A549 (cell line): ENCODE measurements at regions not wholly inside any gene's neighbourhood (a gene's known extent, or its start where the extent isn't known, plus 50 kb on each side); places are given as distances from the start of the nearest gene placed in this dataset.

ENCODE experiments used
- ATAC-seq, 2 experiments: fragments of 200-7000 bp in 1 of 2; fragments of >200 bp in 1 of 2; cut with Nextera tagmentation in 1 of 2; cut with Tn5 transposase in 1 of 2; 3 replicates each; pipeline versions ENCODE4 v1.8.0 to v1.9.1; 2018 to 2020; ENCODE audit warnings: mild to moderate bottlenecking in 1 of 2, moderate library complexity in 1 of 2
- CTCF ChIA-PET: fragments of 300-600 bp; sonication (Branson Sonifier 250); formaldehyde crosslinking; extraction: SDS; loops from one replicate; lab custom pipeline; 2021; ENCODE audit warnings: antibody characterized with exemption, inconsistent platforms; lab: Yijun Ruan, JAX
- POLR2A ChIA-PET: fragments of 350-600 bp; formaldehyde crosslinking; extraction: SDS; loops from one replicate; lab custom pipeline; 2021; ENCODE audit warnings: antibody characterized with exemption, inconsistent platforms; lab: Yijun Ruan, JAX
- DNase-seq, 2 experiments: peaks; one replicate each; pipeline versions ENCODE4 v3.0.0 to v3.0.0-alpha.2; 2011 to 2016; ENCODE audit warnings: low read depth in 1 of 2, low spot score in 1 of 2
- FAIRE-seq: peaks from 2 replicates; lab custom pipeline; 2011; peaks lifted over from hg19 to GRCh38; lab: Jason Lieb, UNC
- H3K27ac ChIP-seq, 2 experiments: fragments of >200 bp; sonication (Bioruptor Twin); formaldehyde crosslinking; 3 replicates each; pipeline ENCODE4 v1.5.1; 2016 to 2017
- H3K4me1 ChIP-seq: fragments of >200 bp; sonication (Bioruptor Twin); formaldehyde crosslinking; 3 replicates; pipeline ENCODE4 v1.6.1; 2016
- H3K4me2 ChIP-seq: fragments of >200 bp; sonication (Bioruptor Twin); formaldehyde crosslinking; 3 replicates; pipeline ENCODE4 v1.6.1; 2016
- H3K4me3 ChIP-seq: fragments of >200 bp; sonication (Bioruptor Twin); formaldehyde crosslinking; 3 replicates; pipeline ENCODE4 v1.5.1; 2016
- H3K9me3 ChIP-seq: fragments of >200 bp; sonication (Bioruptor Twin); formaldehyde crosslinking; 3 replicates; pipeline ENCODE4 v1.6.1; 2016
- CBX8 ChIP-seq: fragments of 200-600 bp; sonication (generic); IDR thresholded peaks from 2 replicates; pipeline ENCODE4 v1.6.1; 2016
- CEBPB ChIP-seq, 2 experiments: fragments of >200 bp in 1 of 2; sonication (Bioruptor Twin) in 1 of 2; formaldehyde crosslinking in 1 of 2; IDR thresholded peaks; 2 replicates each; pipeline ENCODE4 v1.6.1; 2012 to 2016
- ELK1 ChIP-seq: fragments of 150-350 bp; IDR thresholded peaks from 2 replicates; pipeline ENCODE4 v1.6.1; 2014; ENCODE audit warnings: low read depth, mild to moderate bottlenecking, low read length
- ESRRA ChIP-seq: fragments of 150-350 bp; IDR thresholded peaks from 2 replicates; pipeline ENCODE4 v1.6.1; 2014; ENCODE audit warnings: mild to moderate bottlenecking, low read length, borderline replicate concordance
- GATA3 ChIP-seq: IDR thresholded peaks from 2 replicates; pipeline ENCODE4 v1.6.1; 2012; ENCODE audit warnings: borderline replicate concordance
- HES2 ChIP-seq: fragments of >200 bp; sonication (Bioruptor Twin); formaldehyde crosslinking; IDR thresholded peaks from 2 replicates; pipeline ENCODE4 v1.6.1; 2016
- HEYL ChIP-seq: fragments of 250-450 bp; sonication (Bioruptor Pico); IDR thresholded peaks from 2 replicates; pipeline ENCODE4 v1.8.0; 2021; ENCODE audit warnings: mild to moderate bottlenecking, moderate library complexity
- HOXA7 ChIP-seq: fragments of 250-450 bp; sonication (Bioruptor Pico); IDR thresholded peaks from 2 replicates; pipeline ENCODE4 v1.5.0; 2020; ENCODE audit warnings: mild to moderate bottlenecking, moderate library complexity
- HOXB13 ChIP-seq: fragments of 250-450 bp; sonication (Bioruptor Pico); IDR thresholded peaks from 2 replicates; pipeline ENCODE4 v1.5.0; 2020; ENCODE audit warnings: low read depth, mild to moderate bottlenecking, moderate library complexity
- KDM1A ChIP-seq: fragments of 200-600 bp; sonication (generic); IDR thresholded peaks from 2 replicates; pipeline ENCODE4 v1.6.1; 2016; ENCODE audit warnings: low read depth, mild to moderate bottlenecking
- NFE2L2 ChIP-seq: fragments of 150-350 bp; conservative IDR thresholded peaks from 2 replicates; pipeline ENCODE4 v1.6.1; 2014; ENCODE audit warnings: low read length
- NPAS2 ChIP-seq: fragments of 250-450 bp; sonication (Bioruptor Pico); IDR thresholded peaks from 2 replicates; pipeline ENCODE4 v1.8.0; 2022; ENCODE audit warnings: mild to moderate bottlenecking, moderate library complexity, borderline replicate concordance
- NR3C1 ChIP-seq: fragments of >200 bp; sonication (Bioruptor Twin); formaldehyde crosslinking; IDR thresholded peaks from 3 replicates; pipeline ENCODE4 v1.6.1; 2017
- POLR2A ChIP-seq: IDR thresholded peaks from 2 replicates; pipeline ENCODE4 v1.6.1; 2012; ENCODE audit warnings: mild to moderate bottlenecking, low read length
- RAD21 ChIP-seq, 2 experiments: fragments of >200 bp in 1 of 2; sonication (Bioruptor Twin) in 1 of 2; formaldehyde crosslinking in 1 of 2; IDR thresholded peaks in 1 of 2; conservative IDR thresholded peaks in 1 of 2; 2 replicates in 1 of 2; 3 replicates in 1 of 2; pipeline ENCODE4 v1.6.1; 2012 to 2018; ENCODE audit warnings: inconsistent platforms in 1 of 2
- RNF2 ChIP-seq: fragments of 200-600 bp; sonication (generic); IDR thresholded peaks from 2 replicates; pipeline ENCODE4 v1.6.1; 2016; ENCODE audit warnings: low read depth, mild to moderate bottlenecking, antibody characterized with exemption, moderate library complexity, borderline replicate concordance
- SMC3 ChIP-seq: fragments of >200 bp; sonication (Bioruptor Twin); formaldehyde crosslinking; IDR thresholded peaks from 3 replicates; pipeline ENCODE4 v1.6.1; 2018; ENCODE audit warnings: inconsistent platforms
- SREBF2 ChIP-seq: fragments of 450-650 bp; IDR thresholded peaks from 2 replicates; pipeline ENCODE4 v1.6.1; 2014; ENCODE audit warnings: mild to moderate bottlenecking, moderate library complexity
- TP53 ChIP-seq: fragments of 250-450 bp; sonication (Bioruptor Pico); IDR thresholded peaks from 2 replicates; pipeline ENCODE4 v1.5.0; 2021; ENCODE audit warnings: mild to moderate bottlenecking, moderate library complexity
- ZC3H11A ChIP-seq: fragments of 450-650 bp; IDR thresholded peaks from 2 replicates; pipeline ENCODE4 v1.6.1; 2014; ENCODE audit warnings: antibody characterized with exemption, mild to moderate bottlenecking
- ZFP36 ChIP-seq: fragments of 450-650 bp; IDR thresholded peaks from 2 replicates; pipeline ENCODE4 v1.6.1; 2014; ENCODE audit warnings: borderline replicate concordance; ENCODE audit not compliant: partially characterized antibody
- ZNF302 ChIP-seq: fragments of 250-450 bp; sonication (Bioruptor Pico); IDR thresholded peaks from 2 replicates; pipeline ENCODE4 v1.9.0; 2021; ENCODE audit warnings: inconsistent platforms, mild to moderate bottlenecking, moderate library complexity
- whole genome bisulfite sequencing: methylation state at CpG from one replicate; pipeline ENCODE4 v1.1.6; 2017; ENCODE audit errors: missing lambda C conversion rate; 5-methylcytosine and 5-hydroxymethylcytosine counted together
- TF ChIP-seq, protein P1 (sequence below): fragments of >200 bp; sonication (Bioruptor Twin); formaldehyde crosslinking; IDR thresholded peaks from 3 replicates; pipeline ENCODE4 v1.6.1; 2016
- TF ChIP-seq, protein P2 (sequence below): fragments of 450-650 bp; IDR thresholded peaks from 2 replicates; pipeline ENCODE4 v1.6.1; 2014; ENCODE audit warnings: antibody characterized with exemption
- TF ChIP-seq, protein P3 (sequence below): fragments of 200-600 bp; sonication (generic); IDR thresholded peaks from 2 replicates; pipeline ENCODE4 v1.6.1; 2016; ENCODE audit warnings: antibody characterized with exemption, mild to moderate bottlenecking, moderate library complexity
- TF ChIP-seq, protein P4 (sequence below): fragments of 250-450 bp; sonication (Bioruptor Pico); IDR thresholded peaks from 2 replicates; pipeline ENCODE4 v1.5.0; 2021; ENCODE audit warnings: mild to moderate bottlenecking, moderate library complexity, borderline replicate concordance

DNA sequence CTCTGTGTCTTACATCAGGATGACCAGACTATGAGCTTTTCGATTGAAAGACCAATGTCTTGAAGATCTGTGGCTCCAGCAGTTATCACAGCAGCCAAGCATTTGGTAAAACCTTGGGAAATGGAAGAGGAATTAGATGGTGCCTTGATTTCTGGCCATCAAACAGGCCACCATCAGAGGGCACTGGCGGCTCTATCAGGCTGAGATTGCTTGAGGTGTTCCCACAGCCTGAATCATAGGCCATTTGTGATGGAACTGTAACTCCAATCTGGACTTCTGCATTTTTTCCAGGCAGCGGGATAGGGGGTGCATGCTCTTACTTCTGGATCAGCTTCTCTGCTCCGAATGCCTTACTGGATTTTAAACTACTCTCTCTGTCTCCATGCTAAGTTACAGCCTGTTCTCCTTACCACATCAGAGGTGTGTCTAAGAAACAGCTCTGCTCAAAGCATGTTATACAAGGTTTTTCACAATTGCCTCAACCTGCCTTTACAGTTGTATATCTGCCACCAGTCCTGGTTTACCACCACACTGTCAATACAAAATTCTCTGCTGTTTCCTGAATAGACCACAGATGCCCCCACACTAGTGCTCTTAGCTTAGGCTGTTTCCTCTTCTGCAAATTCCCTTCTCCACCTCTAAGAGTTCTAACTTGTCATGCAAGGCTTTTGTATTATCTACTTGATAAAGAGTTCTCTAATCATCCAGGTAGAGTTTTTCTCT lies 180.9 kb downstream of the PTGER3 start (continued):
- no peak for TF ChIP-seq RNF2
- TF ChIP-seq RAD21 (conservative IDR thresholded peaks at IDR 0.05 in 1 of 2, IDR thresholded peaks at IDR 0.05 in 1 of 2): no peak
- TF ChIP-seq, protein P1, sequence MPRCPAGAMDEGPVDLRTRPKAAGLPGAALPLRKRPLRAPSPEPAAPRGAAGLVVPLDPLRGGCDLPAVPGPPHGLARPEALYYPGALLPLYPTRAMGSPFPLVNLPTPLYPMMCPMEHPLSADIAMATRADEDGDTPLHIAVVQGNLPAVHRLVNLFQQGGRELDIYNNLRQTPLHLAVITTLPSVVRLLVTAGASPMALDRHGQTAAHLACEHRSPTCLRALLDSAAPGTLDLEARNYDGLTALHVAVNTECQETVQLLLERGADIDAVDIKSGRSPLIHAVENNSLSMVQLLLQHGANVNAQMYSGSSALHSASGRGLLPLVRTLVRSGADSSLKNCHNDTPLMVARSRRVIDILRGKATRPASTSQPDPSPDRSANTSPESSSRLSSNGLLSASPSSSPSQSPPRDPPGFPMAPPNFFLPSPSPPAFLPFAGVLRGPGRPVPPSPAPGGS: no peak
- no peak for TF ChIP-seq NPAS2 (CRISPR knock-in tag)
- TF ChIP-seq POLR2A: no peak
- TF ChIP-seq HES2: no peak
- TF ChIP-seq HEYL (CRISPR knock-in tag): no peak
- TF ChIP-seq HOXA7 (CRISPR knock-in tag): no peak

- Histone ChIP-seq H3K4me1 (no peaks in the 10 kb centered on the region), H3K4me2 (no peak overlapping the region), H3K4me3 (no peak overlapping the region), H3K27ac (no peak overlapping the region), H3K9me3 (no peaks in the 10 kb centered on the region)
- ChIA-PET POLR2A (no interaction called here), CTCF (no interaction called here)
- no peak for FAIRE-seq
- WGBS: 6% methylated on average over 3 of the region's 3 CpGs
- ATAC-seq: no peak
- DNase-seq: no peak
- no peak for TF ChIP-seq CEBPB (IDR thresholded peaks at IDR 0.05)
- TF ChIP-seq NR3C1: no peak
- no peak for TF ChIP-seq ZC3H11A
- TF ChIP-seq, protein P2, sequence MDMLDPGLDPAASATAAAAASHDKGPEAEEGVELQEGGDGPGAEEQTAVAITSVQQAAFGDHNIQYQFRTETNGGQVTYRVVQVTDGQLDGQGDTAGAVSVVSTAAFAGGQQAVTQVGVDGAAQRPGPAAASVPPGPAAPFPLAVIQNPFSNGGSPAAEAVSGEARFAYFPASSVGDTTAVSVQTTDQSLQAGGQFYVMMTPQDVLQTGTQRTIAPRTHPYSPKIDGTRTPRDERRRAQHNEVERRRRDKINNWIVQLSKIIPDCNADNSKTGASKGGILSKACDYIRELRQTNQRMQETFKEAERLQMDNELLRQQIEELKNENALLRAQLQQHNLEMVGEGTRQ: no peak
- TF ChIP-seq ZFP36: no peak
- no peak for TF ChIP-seq SREBF2
- TF ChIP-seq, all 56 proteins: peak for 0
Measured at GRCh38 chr1:70871790-70872189, 175.8 kb downstream of the PTGER3 start.

- ChIA-PET POLR2A (no interaction called here), CTCF (no interaction called here)
- Histone ChIP-seq H3K4me2 (no peak overlapping the region; the same call in 2 of the 3 replicates), H3K27ac (no peak overlapping the region), H3K4me3 (no peak overlapping the region), H3K9me3 (no peaks in the 10 kb centered on the region), H3K4me1 (no peaks in the 10 kb centered on the region)
- WGBS: 7% methylated on average over 2 of the region's 2 CpGs
- no peak for FAIRE-seq
- ATAC-seq: no peak
- DNase-seq: no peak
- TF ChIP-seq HOXA7 (CRISPR knock-in tag): no peak
- TF ChIP-seq ZNF302 (CRISPR knock-in tag): no peak
- TF ChIP-seq CBX8: no peak
- no peak for TF ChIP-seq ESRRA
- TF ChIP-seq, protein P1: no peak
- TF ChIP-seq GATA3: no peak
- TF ChIP-seq KDM1A: no peak
- TF ChIP-seq, protein P3, sequence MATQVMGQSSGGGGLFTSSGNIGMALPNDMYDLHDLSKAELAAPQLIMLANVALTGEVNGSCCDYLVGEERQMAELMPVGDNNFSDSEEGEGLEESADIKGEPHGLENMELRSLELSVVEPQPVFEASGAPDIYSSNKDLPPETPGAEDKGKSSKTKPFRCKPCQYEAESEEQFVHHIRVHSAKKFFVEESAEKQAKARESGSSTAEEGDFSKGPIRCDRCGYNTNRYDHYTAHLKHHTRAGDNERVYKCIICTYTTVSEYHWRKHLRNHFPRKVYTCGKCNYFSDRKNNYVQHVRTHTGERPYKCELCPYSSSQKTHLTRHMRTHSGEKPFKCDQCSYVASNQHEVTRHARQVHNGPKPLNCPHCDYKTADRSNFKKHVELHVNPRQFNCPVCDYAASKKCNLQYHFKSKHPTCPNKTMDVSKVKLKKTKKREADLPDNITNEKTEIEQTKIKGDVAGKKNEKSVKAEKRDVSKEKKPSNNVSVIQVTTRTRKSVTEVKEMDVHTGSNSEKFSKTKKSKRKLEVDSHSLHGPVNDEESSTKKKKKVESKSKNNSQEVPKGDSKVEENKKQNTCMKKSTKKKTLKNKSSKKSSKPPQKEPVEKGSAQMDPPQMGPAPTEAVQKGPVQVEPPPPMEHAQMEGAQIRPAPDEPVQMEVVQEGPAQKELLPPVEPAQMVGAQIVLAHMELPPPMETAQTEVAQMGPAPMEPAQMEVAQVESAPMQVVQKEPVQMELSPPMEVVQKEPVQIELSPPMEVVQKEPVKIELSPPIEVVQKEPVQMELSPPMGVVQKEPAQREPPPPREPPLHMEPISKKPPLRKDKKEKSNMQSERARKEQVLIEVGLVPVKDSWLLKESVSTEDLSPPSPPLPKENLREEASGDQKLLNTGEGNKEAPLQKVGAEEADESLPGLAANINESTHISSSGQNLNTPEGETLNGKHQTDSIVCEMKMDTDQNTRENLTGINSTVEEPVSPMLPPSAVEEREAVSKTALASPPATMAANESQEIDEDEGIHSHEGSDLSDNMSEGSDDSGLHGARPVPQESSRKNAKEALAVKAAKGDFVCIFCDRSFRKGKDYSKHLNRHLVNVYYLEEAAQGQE: no peak
- no peak for TF ChIP-seq HEYL (CRISPR knock-in tag)
- TF ChIP-seq NFE2L2: no peak
- TF ChIP-seq, protein P4, sequence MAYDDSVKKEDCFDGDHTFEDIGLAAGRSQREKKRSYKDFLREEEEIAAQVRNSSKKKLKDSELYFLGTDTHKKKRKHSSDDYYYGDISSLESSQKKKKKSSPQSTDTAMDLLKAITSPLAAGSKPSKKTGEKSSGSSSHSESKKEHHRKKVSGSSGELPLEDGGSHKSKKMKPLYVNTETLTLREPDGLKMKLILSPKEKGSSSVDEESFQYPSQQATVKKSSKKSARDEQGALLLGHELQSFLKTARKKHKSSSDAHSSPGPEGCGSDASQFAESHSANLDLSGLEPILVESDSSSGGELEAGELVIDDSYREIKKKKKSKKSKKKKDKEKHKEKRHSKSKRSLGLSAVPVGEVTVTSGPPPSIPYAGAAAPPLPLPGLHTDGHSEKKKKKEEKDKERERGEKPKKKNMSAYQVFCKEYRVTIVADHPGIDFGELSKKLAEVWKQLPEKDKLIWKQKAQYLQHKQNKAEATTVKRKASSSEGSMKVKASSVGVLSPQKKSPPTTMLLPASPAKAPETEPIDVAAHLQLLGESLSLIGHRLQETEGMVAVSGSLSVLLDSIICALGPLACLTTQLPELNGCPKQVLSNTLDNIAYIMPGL (CRISPR knock-in tag): no peak
- TF ChIP-seq HOXB13 (CRISPR knock-in tag): no peak
- TF ChIP-seq TP53: no peak
- TF ChIP-seq SMC3: no peak
- no peak for TF ChIP-seq ELK1
Measured at GRCh38 chr1:70874063-70874462, 173.6 kb downstream of the PTGER3 start.
